ENCODE measurements at regions not wholly inside any gene's neighbourhood (a gene's known extent, or its start where the extent isn't known, plus 50 kb on each side); places are given as distances from the start of the nearest gene placed in this dataset.

GRCh38 chr5:38712391-38712790 lies 133.4 kb upstream of the OSMR start:
- ChIA-PET POLR2A (ENCODE audit: partially characterized antibody) (no interaction called here), CTCF (ENCODE audit: partially characterized antibody) (interaction anchor here (1.0 to 3.0 kb wide), 5 partner anchors 10 to 292 kb away, joined by 3 to 9 read pairs (median 4); no protein-coding TSS in a partner anchor)
- Histone ChIP-seq H3K27me3 (replicated peaks in 1 of 4; ENCODE audit: control insufficient read depth in 3 of 4, extremely low read depth in 1 of 4, insufficient read depth in 3 of 4, low read length in 3 of 4) (no peaks in the 10 kb centered on the region), H3K23me2 (ENCODE audit: low read depth, low read length) (no peaks in the 10 kb centered on the region), H3K4me1 (replicated peaks in 1 of 4; ENCODE audit: control insufficient read depth in 3 of 4, insufficient read depth in 4 of 4, low read length in 3 of 4) (no peaks in the 10 kb centered on the region), H3K79me1 (ENCODE audit: low read depth, low read length) (no peaks in the 10 kb centered on the region), H3K14ac (ENCODE audit: insufficient read length) (no peak overlapping the region), H3K4me3 (ENCODE audit: extremely low read depth in 1 of 4, insufficient read depth in 2 of 4, low read depth in 3 of 4, low read length in 4 of 4) (no peak overlapping the region), H3K79me2 (ENCODE audit: control insufficient read depth in 1 of 2, insufficient read depth in 2 of 2, low read length in 2 of 2) (no peaks in the 10 kb centered on the region), H4K5ac (ENCODE audit: insufficient read length, low read depth, low read length) (no peak overlapping the region), H3K4me2 (ENCODE audit: insufficient read depth in 1 of 2, low read depth in 2 of 2, low read length in 2 of 2) (no peak overlapping the region), H4K91ac (replicated peaks; ENCODE audit: insufficient read length, low read length) (no peak overlapping the region), H2BK15ac (ENCODE audit: low read length) (no peak overlapping the region), H3K56ac (replicated peaks; ENCODE audit: insufficient read length, low read depth, low read length) (no peak overlapping the region), H3K27ac (ENCODE audit: low read depth, low read length) (no peak overlapping the region), H2BK120ac (replicated peaks; ENCODE audit: low read depth, low read length) (no peak overlapping the region), H2BK5ac (ENCODE audit: low read depth, low read length) (no peak overlapping the region), H3K23ac (ENCODE audit: insufficient read length) (no peak overlapping the region), H4K20me1 (replicated peaks in 1 of 2; ENCODE audit: control insufficient read depth in 1 of 2, insufficient read depth in 2 of 2, low read length in 2 of 2) (no peaks in the 10 kb centered on the region), H2AFZ (ENCODE audit: low read length) (no peak overlapping the region), H3K18ac (ENCODE audit: extremely low read depth, low read length) (no peak overlapping the region), H4K8ac (ENCODE audit: extremely low read depth, insufficient read depth, low read length) (no peak overlapping the region), H2BK20ac (ENCODE audit: low read length) (no peak overlapping the region), H3K9ac (replicated peaks in 1 of 4; ENCODE audit: extremely low read depth in 1 of 4, low read depth in 3 of 4, low read length in 3 of 4) (no peak overlapping the region), H2BK12ac (ENCODE audit: low read depth, low read length) (no peak overlapping the region), H3K36me3 (ENCODE audit: control insufficient read depth in 2 of 4, insufficient read depth in 4 of 4, low read length in 3 of 4) (no peaks in the 10 kb centered on the region), H2AK5ac (ENCODE audit: low read depth, low read length) (no peak overlapping the region), H3K4ac (replicated peaks; ENCODE audit: insufficient read length, low read depth, low read length) (no peak overlapping the region), H3K9me3 (ENCODE audit: insufficient read depth in 2 of 2, low read depth in 1 of 2, low read length in 1 of 2) (no peaks in the 10 kb centered on the region)
- TF ChIP-seq MAFK (IDR thresholded peaks at IDR 0.05; ENCODE audit: low read depth, low read length), result no peak
- no peak for TF ChIP-seq NRF1 (IDR thresholded peaks at IDR 0.05; ENCODE audit: low read depth, low read length)
- TF ChIP-seq ZNF274 (IDR thresholded peaks at IDR 0.05; ENCODE audit: borderline replicate concordance, extremely low read depth, low read length), result no peak
- TF ChIP-seq POU5F1 (IDR thresholded peaks at IDR 0.05; ENCODE audit: low read depth, low read length), result no peak
- TF ChIP-seq SP4 (IDR thresholded peaks at IDR 0.05; ENCODE audit: low read length), result no peak
- TF ChIP-seq SP2 (IDR thresholded peaks at IDR 0.05; ENCODE audit: low read length), result no peak
- TF ChIP-seq BCL11A (IDR thresholded peaks at IDR 0.05; ENCODE audit: low read depth in 2 of 2, low read length in 2 of 2), result no peak
- TF ChIP-seq KDM5A (IDR thresholded peaks at IDR 0.05; ENCODE audit: low read length), result no peak
- no peak for TF ChIP-seq POLR2AphosphoS5 (IDR thresholded peaks at IDR 0.05; ENCODE audit: low read depth, low read length)
- TF ChIP-seq NANOG (IDR thresholded peaks at IDR 0.05; ENCODE audit: insufficient read depth, low read depth, low read length, poor library complexity, severe bottlenecking), result no peak
- WGBS, 2 experiments (ENCODE audit: extremely low coverage in 1 of 2, insufficient coverage in 1 of 2, insufficient read length in 1 of 2, insufficient replicate concordance in 2 of 2, low coverage in 1 of 2, low lambda C conversion rate in 2 of 2, missing lambda C conversion rate in 1 of 2), result 82 to 100% methylated on average over 1 to 3 of the region's 3 CpGs
- no peak for DNase-seq (ENCODE audit: low read depth in 1 of 2, low spot score in 2 of 2)
- no peak for FAIRE-seq

Measured in H1 (cell line).